Islet of Langerhans (tissue), 1 donor: ENCODE measurements at regions not wholly inside any gene's neighbourhood (a gene's known extent, or its start where the extent isn't known, plus 50 kb on each side); places are given as distances from the start of the nearest gene placed in this dataset.

ENCODE experiments used
- FAIRE-seq: peaks from one replicate; lab custom pipeline; 2011; peaks lifted over from hg19 to GRCh38; lab: Jason Lieb, UNC

GRCh38 chr11:130804306-130805076 is 111.8 kb downstream of the SNX19 start:
- no peak for FAIRE-seq

- no peak for FAIRE-seq
These were observed 109.5 kb downstream of the SNX19 start for GRCh38 chr11:130806746-130807145.

- no peak for FAIRE-seq
These were observed 107.7 kb downstream of the SNX19 start for GRCh38 chr11:130808541-130808940.

GRCh38 chr11:130813196-130813595 is 103.1 kb downstream of the SNX19 start:
- FAIRE-seq, result no peak

- no peak for FAIRE-seq
These were observed 102.6 kb downstream of the SNX19 start for GRCh38 chr11:130813638-130814037.

GRCh38 chr11:130814440-130815096 is 101.7 kb downstream of the SNX19 start:
- FAIRE-seq, result no peak

GRCh38 chr11:130815097-130815802 is 101.0 kb downstream of the SNX19 start:
- no peak for FAIRE-seq

GRCh38 chr11:130815956-130816355 is 100.3 kb downstream of the SNX19 start:
- FAIRE-seq, result no peak

GRCh38 chr11:130816546-130817329 is 99.5 kb downstream of the SNX19 start:
- no peak for FAIRE-seq

- no peak for FAIRE-seq
These were observed 98.8 kb downstream of the SNX19 start for GRCh38 chr11:130817330-130817944.

- FAIRE-seq, result no peak
These were observed 96.7 kb downstream of the SNX19 start for GRCh38 chr11:130819625-130820024.
